ENCODE measurements at regions not wholly inside any gene's neighbourhood (a gene's known extent, or its start where the extent isn't known, plus 50 kb on each side); places are given as distances from the start of the nearest gene placed in this dataset.

GRCh38 chr5:67903121-67903520, 312.4 kb upstream of the PIK3R1 start:
- H3K4me3 ChIP-seq (ENCODE audit: low read depth, low read length) = no peak overlapping the region
- no peak for DNase-seq (ENCODE audit: low read depth)
- TF ChIP-seq CTCF (conservative IDR thresholded peaks at IDR 0.05; ENCODE audit: low read depth, low read length) = no peak

- TF ChIP-seq CTCF (conservative IDR thresholded peaks at IDR 0.05; ENCODE audit: low read depth, low read length) = no peak
- no peak for DNase-seq (ENCODE audit: low read depth)
Observed at GRCh38 chr5:67902497-67902830, 313.1 kb upstream of the PIK3R1 start.

GRCh38 chr5:67901814-67902496, 313.6 kb upstream of the PIK3R1 start:
- no peak overlapping the region for H3K4me3 ChIP-seq (ENCODE audit: low read depth, low read length)
- TF ChIP-seq CTCF (conservative IDR thresholded peaks at IDR 0.05; ENCODE audit: low read depth, low read length) = no peak
- no peak for DNase-seq (ENCODE audit: low read depth)

More at GRCh38 chr5:67902497-67902830, 313.1 kb upstream of the PIK3R1 start:
- no peak overlapping the region for H3K4me3 ChIP-seq (ENCODE audit: low read depth, low read length)

GRCh38 chr5:67900514-67900913, 315.0 kb upstream of the PIK3R1 start:
- no peak for TF ChIP-seq CTCF (conservative IDR thresholded peaks at IDR 0.05; ENCODE audit: low read depth, low read length)
- DNase-seq (ENCODE audit: low read depth) = no peak
- H3K4me3 ChIP-seq (ENCODE audit: low read depth, low read length) = no peak overlapping the region

- DNase-seq (ENCODE audit: low read depth) = no peak
- TF ChIP-seq CTCF (conservative IDR thresholded peaks at IDR 0.05; ENCODE audit: low read depth, low read length) = no peak
- no peak overlapping the region for H3K4me3 ChIP-seq (ENCODE audit: low read depth, low read length)
Observed at GRCh38 chr5:67897980-67898379, 317.6 kb upstream of the PIK3R1 start.

GRCh38 chr5:67897431-67897830, 318.1 kb upstream of the PIK3R1 start:
- TF ChIP-seq CTCF (conservative IDR thresholded peaks at IDR 0.05; ENCODE audit: low read depth, low read length) = no peak
- no peak for DNase-seq (ENCODE audit: low read depth)
- no peak overlapping the region for H3K4me3 ChIP-seq (ENCODE audit: low read depth, low read length)

- no peak for DNase-seq (ENCODE audit: low read depth)
- TF ChIP-seq CTCF (conservative IDR thresholded peaks at IDR 0.05; ENCODE audit: low read depth, low read length) = no peak
- no peak overlapping the region for H3K4me3 ChIP-seq (ENCODE audit: low read depth, low read length)
Observed at GRCh38 chr5:67896930-67897313, 318.6 kb upstream of the PIK3R1 start.
